GM13976 (cell line): ENCODE measurements at regions not wholly inside any gene's neighbourhood (a gene's known extent, or its start where the extent isn't known, plus 50 kb on each side); places are given as distances from the start of the nearest gene placed in this dataset.

Experiments
- DNase-seq: peaks from one replicate; pipeline ENCODE4 v3.0.0; 2012; ENCODE audit warnings: low spot score
- CTCF ChIP-seq: IDR thresholded peaks from 2 replicates; pipeline ENCODE4 v1.5.1; 2012; ENCODE audit warnings: borderline replicate concordance, mild to moderate bottlenecking; ENCODE audit not compliant: insufficient read depth; ENCODE audit errors: extremely low read depth, missing control alignments, control extremely low read depth
- in situ Hi-C: fragments of 300-500 bp; cut with MboI; formaldehyde crosslinking; loops from one replicate; pipeline ENCODE4 v1.12.0; 2022; ENCODE audit warnings: low sequenced_read_pairs, mixed read lengths, inconsistent platforms; ENCODE audit not compliant: unreplicated experiment

DNA sequence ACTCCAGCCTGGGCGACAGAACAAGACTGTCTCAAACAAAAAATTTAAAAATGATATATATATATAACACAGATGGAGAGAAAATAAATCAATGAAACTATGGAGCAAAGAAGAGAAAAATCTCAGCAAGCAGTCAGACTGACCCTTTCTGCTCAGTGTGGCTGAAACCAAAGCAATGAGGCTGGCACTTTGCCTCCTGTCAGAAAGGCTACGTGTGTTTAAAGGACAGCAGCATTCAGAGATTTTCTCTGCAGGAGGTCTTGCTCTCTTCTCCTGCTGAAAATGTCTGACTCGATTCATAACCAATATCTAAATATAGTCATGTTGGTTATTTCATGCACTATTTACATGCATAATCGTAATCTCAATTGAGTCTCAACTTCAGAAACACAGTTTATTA is 527.0 kb upstream of the JARID2 start:
- no peak for TF ChIP-seq CTCF
- in situ Hi-C loops, result no loop called here
- no peak for DNase-seq

DNA sequence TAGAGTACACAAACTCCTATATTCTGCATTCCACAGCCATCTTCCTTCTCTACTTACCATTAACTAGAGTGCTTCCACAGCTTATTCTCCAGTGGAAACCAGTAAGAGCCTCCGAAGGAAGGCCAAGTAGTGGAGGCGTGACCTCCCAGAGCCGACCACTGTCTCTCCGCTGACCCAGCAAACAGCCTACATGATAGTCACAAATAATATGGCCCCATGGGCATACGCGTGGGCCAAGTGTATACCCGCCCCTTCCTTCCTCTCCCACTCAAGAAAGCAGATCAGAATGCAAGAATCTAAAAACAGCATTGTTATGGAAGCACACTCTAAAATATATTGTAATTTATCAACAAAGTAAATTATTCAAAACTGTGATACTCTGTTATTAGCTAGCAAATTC is 526.6 kb upstream of the JARID2 start:
- no peak for TF ChIP-seq CTCF
- no peak for DNase-seq
- in situ Hi-C loops, result no loop called here

GRCh38 chr6:14720411-14721102 is 525.3 kb upstream of the JARID2 start:
- in situ Hi-C loops, result loop anchor here (10.0 kb wide), 1 partner anchor 154 kb away; no protein-coding TSS in a partner anchor
- DNase-seq, result no peak
- TF ChIP-seq CTCF, result no peak

DNA sequence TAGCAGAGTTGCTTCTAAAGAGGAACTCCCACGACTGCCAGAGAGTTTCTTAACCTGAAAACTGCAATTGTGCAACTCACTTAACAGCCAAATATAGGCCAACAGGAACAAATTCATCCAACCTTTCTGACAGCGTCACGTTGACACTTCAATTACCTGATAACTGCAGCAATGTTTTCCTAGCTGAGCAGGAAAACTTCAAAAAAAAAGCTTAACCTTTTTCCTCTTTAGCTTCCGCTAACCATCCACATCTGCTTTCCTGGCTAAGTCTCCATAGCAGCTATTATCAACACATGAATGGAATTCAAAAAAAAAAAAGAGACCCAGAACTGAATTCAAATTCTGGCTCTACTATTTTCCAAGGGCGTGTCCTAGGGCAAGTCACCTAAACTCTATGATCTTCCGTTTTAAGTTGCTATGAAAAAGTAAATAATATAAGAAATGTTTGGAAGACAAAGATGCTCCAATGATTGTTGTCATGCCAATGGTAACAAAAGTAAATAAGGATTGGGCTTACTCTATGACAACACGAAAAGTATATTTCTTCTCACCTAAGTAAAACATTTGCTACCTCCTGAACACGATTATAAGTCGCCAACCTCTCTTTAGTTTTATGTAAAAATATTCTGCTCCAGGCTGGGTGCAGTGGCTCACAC is 524.6 kb upstream of the JARID2 start:
- in situ Hi-C loops, result loop anchor here (10.0 kb wide), 1 partner anchor 154 kb away; no protein-coding TSS in a partner anchor
- no peak for DNase-seq
- no peak for TF ChIP-seq CTCF

DNA sequence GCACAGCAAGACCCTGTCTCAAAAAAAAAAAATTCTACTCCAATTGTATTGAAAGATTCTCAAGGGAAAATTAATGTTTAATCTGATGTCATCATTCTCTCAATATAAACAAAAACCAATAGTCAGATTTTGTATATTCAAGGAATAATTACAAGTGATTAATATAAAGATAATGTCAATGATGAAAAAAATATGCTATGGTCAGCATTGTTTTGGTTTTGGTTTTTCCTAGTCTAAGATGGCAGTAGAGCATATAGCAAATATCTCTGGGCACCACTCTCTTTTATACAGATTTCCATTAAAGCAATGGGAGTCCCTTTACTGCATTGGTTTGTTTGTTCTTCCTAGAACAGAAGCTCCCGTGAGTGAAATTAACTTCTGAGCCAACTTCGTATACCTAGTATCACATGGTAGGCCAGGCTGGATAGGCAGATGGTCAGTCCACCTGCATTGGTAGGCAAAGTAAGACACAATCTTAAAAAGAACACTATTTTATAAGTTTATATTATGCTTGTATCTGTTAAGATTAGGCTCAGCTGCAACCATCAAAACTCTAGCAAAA is 523.8 kb upstream of the JARID2 start:
- no peak for TF ChIP-seq CTCF
- no peak for DNase-seq
- in situ Hi-C loops, result loop anchor here (10.0 kb wide), 1 partner anchor 153 kb away; no protein-coding TSS in a partner anchor

- in situ Hi-C loops, result loop anchor here (10.0 kb wide), 1 partner anchor 152 kb away; no protein-coding TSS in a partner anchor
- DNase-seq, result no peak
- no peak for TF ChIP-seq CTCF
Measured at GRCh38 chr6:14722704-14723103, 523.2 kb upstream of the JARID2 start.
